ENCODE measurements at regions not wholly inside any gene's neighbourhood (a gene's known extent, or its start where the extent isn't known, plus 50 kb on each side); places are given as distances from the start of the nearest gene placed in this dataset.
"Not testable (repeated sequence)": the region's sequence is repeated elsewhere in the genome, so short reads cannot be mapped to it uniquely, and the experiment has no call there.

DNA sequence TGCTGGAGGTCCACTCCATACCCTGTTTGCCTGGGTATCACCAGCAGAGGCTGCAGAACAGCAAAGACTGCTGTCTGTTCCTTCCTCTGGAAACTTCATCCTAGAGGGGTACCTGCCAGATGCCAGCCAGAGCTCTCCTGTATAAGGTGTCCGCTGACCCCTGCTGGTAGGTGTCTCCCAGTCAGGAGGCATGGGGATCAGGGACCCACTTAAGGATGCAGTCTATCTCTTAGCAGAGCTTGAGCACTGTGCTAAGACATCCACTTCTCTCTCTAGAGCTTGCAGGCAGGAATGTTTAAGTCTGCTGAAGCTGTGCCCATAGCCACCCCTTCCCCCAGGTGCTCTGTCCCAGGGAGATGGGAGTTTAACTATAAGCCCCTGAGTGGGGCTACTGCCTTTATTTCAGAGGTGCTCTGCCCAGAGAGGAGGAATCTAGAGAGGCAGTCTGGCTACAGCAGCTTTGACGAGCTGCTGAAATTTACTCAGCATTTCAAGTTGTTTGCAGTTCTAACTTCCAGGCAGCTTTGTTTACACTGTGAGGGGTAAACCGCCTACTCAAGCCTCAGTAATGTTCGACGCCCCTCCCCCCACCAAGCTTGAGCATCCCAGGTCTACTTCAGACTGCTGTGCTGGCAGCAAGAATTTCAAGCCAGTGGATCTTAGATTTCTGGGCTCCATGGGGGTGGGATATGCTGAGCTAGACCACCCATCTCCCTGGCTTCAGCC, 74.5 kb upstream of the GORAB start:
- TF ChIP-seq, protein P1, sequence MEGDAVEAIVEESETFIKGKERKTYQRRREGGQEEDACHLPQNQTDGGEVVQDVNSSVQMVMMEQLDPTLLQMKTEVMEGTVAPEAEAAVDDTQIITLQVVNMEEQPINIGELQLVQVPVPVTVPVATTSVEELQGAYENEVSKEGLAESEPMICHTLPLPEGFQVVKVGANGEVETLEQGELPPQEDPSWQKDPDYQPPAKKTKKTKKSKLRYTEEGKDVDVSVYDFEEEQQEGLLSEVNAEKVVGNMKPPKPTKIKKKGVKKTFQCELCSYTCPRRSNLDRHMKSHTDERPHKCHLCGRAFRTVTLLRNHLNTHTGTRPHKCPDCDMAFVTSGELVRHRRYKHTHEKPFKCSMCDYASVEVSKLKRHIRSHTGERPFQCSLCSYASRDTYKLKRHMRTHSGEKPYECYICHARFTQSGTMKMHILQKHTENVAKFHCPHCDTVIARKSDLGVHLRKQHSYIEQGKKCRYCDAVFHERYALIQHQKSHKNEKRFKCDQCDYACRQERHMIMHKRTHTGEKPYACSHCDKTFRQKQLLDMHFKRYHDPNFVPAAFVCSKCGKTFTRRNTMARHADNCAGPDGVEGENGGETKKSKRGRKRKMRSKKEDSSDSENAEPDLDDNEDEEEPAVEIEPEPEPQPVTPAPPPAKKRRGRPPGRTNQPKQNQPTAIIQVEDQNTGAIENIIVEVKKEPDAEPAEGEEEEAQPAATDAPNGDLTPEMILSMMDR (IDR thresholded peaks at IDR 0.05) = not testable (repeated sequence)
- not testable (repeated sequence) for TF ChIP-seq EZH2 (IDR thresholded peaks at IDR 0.05; ENCODE audit: borderline replicate concordance, insufficient read depth, low read depth, low read length, poor library complexity, severe bottlenecking)

Measured in B cell (primary cell).